ENCODE measurements at regions not wholly inside any gene's neighbourhood (a gene's known extent, or its start where the extent isn't known, plus 50 kb on each side); places are given as distances from the start of the nearest gene placed in this dataset.

GRCh38 chr1:235015291-235015985 is 113.2 kb downstream of the TOMM20 start:
- TF ChIP-seq POLR2A (IDR thresholded peaks at IDR 0.05), result no peak
- no peak overlapping the region for H3K27ac ChIP-seq
- intact Hi-C loops (cut with DNase I; ENCODE audit: low total_unique reads), result no loop called here
- peaks cover 0 to 6% of the 10 kb centered on the region in 2 donors for H3K9me3 ChIP-seq
- no peak overlapping the region for H3K4me3 ChIP-seq
- no peak for DNase-seq (ENCODE audit: low spot score in 2 of 2)
- H3K4me1 ChIP-seq, result no peaks in the 10 kb centered on the region
- no peaks in the 10 kb centered on the region for H3K36me3 ChIP-seq
- no peaks in the 10 kb centered on the region for H3K27me3 ChIP-seq

- H3K27ac ChIP-seq, result no peak overlapping the region
- no peak overlapping the region for H3K4me3 ChIP-seq
- intact Hi-C loops (cut with DNase I; ENCODE audit: low total_unique reads), result no loop called here
- H3K36me3 ChIP-seq, result no peaks in the 10 kb centered on the region
- no peaks in the 10 kb centered on the region for H3K27me3 ChIP-seq
- TF ChIP-seq CTCF (IDR thresholded peaks at IDR 0.05) (no peak), POLR2AphosphoS5 (IDR thresholded peaks at IDR 0.05) (no peak), POLR2A (IDR thresholded peaks at IDR 0.05) (no peak)
- H3K4me1 ChIP-seq, result no peaks in the 10 kb centered on the region
- DNase-seq (ENCODE audit: low spot score in 2 of 2), result no peak
- peaks cover 0 to 6% of the 10 kb centered on the region in 2 donors for H3K9me3 ChIP-seq
These were observed 113.9 kb downstream of the TOMM20 start for GRCh38 chr1:235014756-235015155.

GRCh38 chr1:235013512-235013911 is 115.1 kb downstream of the TOMM20 start:
- no peak for DNase-seq (ENCODE audit: low spot score in 2 of 2)
- Histone ChIP-seq H3K4me3 (no peak overlapping the region), H3K27me3 (no peaks in the 10 kb centered on the region), H3K36me3 (no peaks in the 10 kb centered on the region), H3K27ac (no peak overlapping the region), H3K4me1 (no peaks in the 10 kb centered on the region), H3K9me3 (peaks cover 0 to 5% of the 10 kb centered on the region in 2 donors)
- TF ChIP-seq POLR2A (IDR thresholded peaks at IDR 0.05), result no peak
- intact Hi-C loops (cut with DNase I; ENCODE audit: low total_unique reads), result no loop called here

GRCh38 chr1:235012436-235013210 is 116.0 kb downstream of the TOMM20 start:
- Histone ChIP-seq H3K27ac (peak overlapping the region; percentile 46 to 76), H3K9me3 (no peaks in the 10 kb centered on the region), H3K4me3 (no peak overlapping the region), H3K36me3 (no peaks in the 10 kb centered on the region), H3K27me3 (no peaks in the 10 kb centered on the region), H3K4me1 (no peaks in the 10 kb centered on the region)
- intact Hi-C loops (cut with DNase I; ENCODE audit: low total_unique reads), result no loop called here
- DNase-seq (ENCODE audit: low spot score in 2 of 2), result no peak
- TF ChIP-seq POLR2A (IDR thresholded peaks at IDR 0.05), result no peak
- TF ChIP-seq POLR2AphosphoS5 (IDR thresholded peaks at IDR 0.05), result no peak
- no peak for TF ChIP-seq CTCF (IDR thresholded peaks at IDR 0.05)

GRCh38 chr1:235011599-235012435 is 116.8 kb downstream of the TOMM20 start:
- no peaks in the 10 kb centered on the region for H3K4me1 ChIP-seq
- intact Hi-C loops (cut with DNase I; ENCODE audit: low total_unique reads), result no loop called here
- H3K4me3 ChIP-seq, result peak overlapping the region in 1 of 3 donors; percentile 9
- no peaks in the 10 kb centered on the region for H3K27me3 ChIP-seq
- H3K27ac ChIP-seq, result peak overlapping the region; percentile 46 to 76
- no peaks in the 10 kb centered on the region for H3K36me3 ChIP-seq
- H3K9me3 ChIP-seq, result no peaks in the 10 kb centered on the region
- DNase-seq (ENCODE audit: low spot score in 2 of 2), result peak in 1 of 2 donors; percentile 85
- TF ChIP-seq POLR2A (IDR thresholded peaks at IDR 0.05), result no peak
- TF ChIP-seq CTCF (IDR thresholded peaks at IDR 0.05), result no peak
- TF ChIP-seq POLR2AphosphoS5 (IDR thresholded peaks at IDR 0.05), result peak in 2 of 3 donors; percentile 68 to 92

Data from breast epithelium (tissue), 4 donors.